H9 (cell line): ENCODE measurements at regions not wholly inside any gene's neighbourhood (a gene's known extent, or its start where the extent isn't known, plus 50 kb on each side); places are given as distances from the start of the nearest gene placed in this dataset.

Experiments
- DNase-seq: peaks from one replicate; pipeline ENCODE4 v3.0.0-alpha.2; 2017
- H2AFZ ChIP-seq: one replicate; pipeline ENCODE4 v1.6.1; 2013; ENCODE audit warnings: mild to moderate bottlenecking, low read length, control low read depth, moderate library complexity
- H2AK5ac ChIP-seq: 2 replicates; pipeline ENCODE4 v1.6.1; 2013; ENCODE audit warnings: low read length, control low read depth, mixed read lengths; ENCODE audit not compliant: insufficient read length
- H2BK120ac ChIP-seq: one replicate; pipeline ENCODE4 v1.6.1; 2013; ENCODE audit warnings: low read depth, mild to moderate bottlenecking, low read length, control low read depth, inconsistent platforms; ENCODE audit not compliant: poor library complexity, severe bottlenecking
- H2BK12ac ChIP-seq: 2 replicates; pipeline ENCODE4 v1.6.1; 2013; ENCODE audit warnings: low read length, control low read depth, mixed read lengths, low read depth; ENCODE audit not compliant: insufficient read length
- H2BK15ac ChIP-seq: 2 replicates; pipeline ENCODE4 v1.6.1; 2013; ENCODE audit warnings: low read depth, low read length, control low read depth
- H2BK20ac ChIP-seq: one replicate; pipeline ENCODE4 v1.6.1; 2013; ENCODE audit warnings: low read depth, mild to moderate bottlenecking, low read length, control low read depth, inconsistent platforms; ENCODE audit not compliant: poor library complexity, severe bottlenecking
- H2BK5ac ChIP-seq: 2 replicates; pipeline ENCODE4 v1.6.1; 2013; ENCODE audit warnings: low read length, control low read depth, mixed read lengths; ENCODE audit not compliant: insufficient read length
- H3K14ac ChIP-seq: 2 replicates; pipeline ENCODE4 v1.6.1; 2013; ENCODE audit warnings: low read length, control low read depth; ENCODE audit not compliant: insufficient read depth
- H3K18ac ChIP-seq: 2 replicates; pipeline ENCODE4 v1.6.1; 2013; ENCODE audit warnings: low read depth, mild to moderate bottlenecking, mixed read lengths, low read length, control low read depth; ENCODE audit not compliant: insufficient read length
- H3K23ac ChIP-seq: 2 replicates; pipeline ENCODE4 v1.6.1; 2013; ENCODE audit warnings: low read length, control low read depth, mixed read lengths, low read depth; ENCODE audit not compliant: insufficient read length
- H3K23me2 ChIP-seq: 2 replicates; pipeline ENCODE4 v1.6.1; 2013; ENCODE audit warnings: low read depth, mild to moderate bottlenecking, mixed read lengths, low read length, control low read depth; ENCODE audit not compliant: insufficient read length, poor library complexity, severe bottlenecking
- H3K27ac ChIP-seq: 2 replicates; pipeline ENCODE4 v1.5.1; 2013; ENCODE audit warnings: low read length, control low read depth, mixed read lengths, low read depth; ENCODE audit not compliant: insufficient read length
- H3K27me3 ChIP-seq: 2 replicates; pipeline ENCODE4 v1.6.1; 2013; ENCODE audit warnings: low read length, control low read depth, inconsistent platforms; ENCODE audit not compliant: insufficient read depth
- H3K4ac ChIP-seq: 2 replicates; pipeline ENCODE4 v1.6.1; 2013; ENCODE audit warnings: low read depth, mild to moderate bottlenecking, control low read depth, inconsistent platforms, low read length, moderate library complexity
- H3K4me1 ChIP-seq: 2 replicates; pipeline ENCODE4 v1.6.1; 2013; ENCODE audit warnings: low read length, control low read depth, inconsistent platforms; ENCODE audit not compliant: insufficient read depth
- H3K4me2 ChIP-seq: 2 replicates; pipeline ENCODE4 v1.6.1; 2013; ENCODE audit warnings: low read length, control low read depth, mixed read lengths; ENCODE audit not compliant: insufficient read length, insufficient read depth
- H3K56ac ChIP-seq: 2 replicates; pipeline ENCODE4 v1.6.1; 2013; ENCODE audit warnings: low read depth, mild to moderate bottlenecking, mixed read lengths, low read length, control low read depth; ENCODE audit not compliant: insufficient read length
- H3K79me1 ChIP-seq: 2 replicates; pipeline ENCODE4 v1.6.1; 2013; ENCODE audit warnings: low read depth, mild to moderate bottlenecking, moderate library complexity, low read length, control low read depth, inconsistent platforms; ENCODE audit not compliant: insufficient read depth, poor library complexity, severe bottlenecking
- H3K79me2 ChIP-seq: 2 replicates; pipeline ENCODE4 v1.6.1; 2013; ENCODE audit warnings: low read length, control low read depth, inconsistent platforms; ENCODE audit not compliant: insufficient read depth
- H3K9ac ChIP-seq: 2 replicates; pipeline ENCODE4 v1.6.1; 2013; ENCODE audit warnings: low read length, control low read depth, mixed read lengths; ENCODE audit not compliant: insufficient read length; ENCODE audit errors: extremely low read depth
- H3K9me3 ChIP-seq: one replicate; pipeline ENCODE4 v1.6.1; 2013; ENCODE audit warnings: low read depth, low read length, inconsistent platforms; ENCODE audit not compliant: control insufficient read depth
- H3T11ph ChIP-seq: one replicate; pipeline ENCODE4 v1.6.1; 2013; ENCODE audit warnings: mild to moderate bottlenecking, low read length, control low read depth, inconsistent platforms
- H4K20me1 ChIP-seq: one replicate; pipeline ENCODE4 v1.6.1; 2013; ENCODE audit not compliant: control insufficient read depth, insufficient read length, insufficient read depth
- H4K5ac ChIP-seq: 2 replicates; pipeline ENCODE4 v1.6.1; 2013; ENCODE audit warnings: low read depth, mild to moderate bottlenecking, mixed read lengths, low read length, control low read depth; ENCODE audit not compliant: insufficient read length
- H4K8ac ChIP-seq: replicated peaks from 2 replicates; pipeline ENCODE4 v1.6.1; 2013; ENCODE audit warnings: low read length, control low read depth, mixed read lengths, low read depth; ENCODE audit not compliant: insufficient read length
- H4K91ac ChIP-seq: 2 replicates; pipeline ENCODE4 v1.6.1; 2013; ENCODE audit warnings: low read depth, mild to moderate bottlenecking, moderate library complexity, mixed read lengths, low read length, control low read depth; ENCODE audit not compliant: insufficient read length
- H3K27ac Mint-ChIP-seq, 3 experiments: 2 replicates in 2 of 3; 3 replicates in 1 of 3; pipeline ENCODE4 v1.8.0; 2020 to 2021; ENCODE audit warnings: mixed read lengths in 3 of 3, mild to moderate bottlenecking in 1 of 3, moderate library complexity in 1 of 3
- H3K27me3 Mint-ChIP-seq: 2 replicates; pipeline ENCODE4 v1.8.0; 2021; ENCODE audit warnings: low read depth, mild to moderate bottlenecking, moderate library complexity, mixed read lengths
- H3K36me3 Mint-ChIP-seq, 3 experiments: 2 replicates in 2 of 3; 3 replicates in 1 of 3; pipeline ENCODE4 v1.8.0; 2020 to 2021; ENCODE audit warnings: low read depth in 3 of 3, mixed read lengths in 3 of 3; ENCODE audit not compliant: insufficient read depth in 1 of 3
- H3K4me1 Mint-ChIP-seq, 2 experiments: 2 replicates each; pipeline ENCODE4 v1.8.0; 2020; ENCODE audit warnings: mixed read lengths in 2 of 2
- H3K4me3 Mint-ChIP-seq, 2 experiments: 2 replicates in 1 of 2; 3 replicates in 1 of 2; pipeline ENCODE4 v1.8.0; 2020 to 2021; ENCODE audit warnings: mild to moderate bottlenecking in 2 of 2, mixed read lengths in 2 of 2, moderate library complexity in 1 of 2
- H3K9me3 Mint-ChIP-seq, 2 experiments: 2 replicates in 1 of 2; 3 replicates in 1 of 2; pipeline ENCODE4 v1.8.0; 2020; ENCODE audit warnings: mild to moderate bottlenecking in 2 of 2, mixed read lengths in 2 of 2, moderate library complexity in 1 of 2
- CTCF ChIP-seq: fragments of 200-600 bp; sonication (generic); conservative IDR thresholded peaks from 3 replicates; pipeline ENCODE4 v1.8.0; 2021; ENCODE audit warnings: antibody characterized with exemption, mild to moderate bottlenecking
- WGBS: extraction: QIAGEN DNeasy Blood & Tissue Kit; methylation state at CpG from one replicate; pipeline ENCODE4 v1.1.7; 2013; ENCODE audit warnings: missing lambda C conversion rate, low lambda C conversion rate, mixed read lengths; ENCODE audit not compliant: insufficient read length; ENCODE audit errors: extremely low coverage; 5-methylcytosine and 5-hydroxymethylcytosine counted together

- no peaks in the 10 kb centered on the region for H3K4me1 ChIP-seq
- no peak overlapping the region for H3K4me2 ChIP-seq
- H3K79me1 ChIP-seq: no peaks in the 10 kb centered on the region
- no peak overlapping the region for H3K4ac ChIP-seq
- no peak overlapping the region for H3K9ac ChIP-seq
- DNase-seq: no peak
- H3K18ac ChIP-seq: no peak overlapping the region
- WGBS: no CpG with 5 or more reads among the region's 1 CpG
- no peaks in the 10 kb centered on the region for H3K79me2 ChIP-seq
- no peaks in the 10 kb centered on the region for H4K20me1 ChIP-seq
- Mint-ChIP-seq H3K4me3 (no peak overlapping the region), H3K27me3 (no peaks in the 10 kb centered on the region), H3K4me1 (peaks cover 0 to 6% of the 10 kb centered on the region in 2 experiments; a peak in 3 of 4 replicates), H3K9me3 (no peaks in the 10 kb centered on the region), H3K36me3 (no peaks in the 10 kb centered on the region), H3K27ac (no peak overlapping the region)
- no peak overlapping the region for H2BK12ac ChIP-seq
- H2AK5ac ChIP-seq: no peak overlapping the region
- no peak overlapping the region for H3T11ph ChIP-seq
- H2AFZ ChIP-seq: no peak overlapping the region
- no peak overlapping the region for H4K5ac ChIP-seq
- H3K23ac ChIP-seq: no peak overlapping the region
- no peak overlapping the region for H2BK15ac ChIP-seq
- H3K27me3 ChIP-seq: no peaks in the 10 kb centered on the region
- H2BK20ac ChIP-seq: no peak overlapping the region
- H3K23me2 ChIP-seq: no peaks in the 10 kb centered on the region
- no peak for TF ChIP-seq CTCF
- H3K14ac ChIP-seq: no peak overlapping the region
- H3K56ac ChIP-seq: no peak overlapping the region
- H2BK120ac ChIP-seq: no peak overlapping the region
- no peaks in the 10 kb centered on the region for H3K9me3 ChIP-seq
- H2BK5ac ChIP-seq: no peak overlapping the region
- no peak overlapping the region for H4K91ac ChIP-seq
- no peak overlapping the region for H3K27ac ChIP-seq
- H4K8ac ChIP-seq: no peak overlapping the region
These were observed 125.3 kb upstream of the CCDC68 start for GRCh38 chr18:55084550-55084949.
